Hepatocyte (in vitro differentiated cells): ENCODE measurements at regions not wholly inside any gene's neighbourhood (a gene's known extent, or its start where the extent isn't known, plus 50 kb on each side); places are given as distances from the start of the nearest gene placed in this dataset.

Experiments
- DNase-seq: peaks from one replicate; pipeline ENCODE4 v3.0.0-alpha.2; 2016; ENCODE audit warnings: low spot score
- H2AFZ ChIP-seq: fragments of 200-600 bp; sonication (generic); 2 replicates; pipeline ENCODE4 v1.6.0; 2016; ENCODE audit warnings: antibody characterized with exemption, mild to moderate bottlenecking
- H3K27ac ChIP-seq: fragments of 200-600 bp; sonication (generic); 2 replicates; pipeline ENCODE4 v1.5.1; 2016; ENCODE audit warnings: mild to moderate bottlenecking
- H3K27me3 ChIP-seq: fragments of 200-600 bp; sonication (generic); 2 replicates; pipeline ENCODE4 v1.6.1; 2016
- H3K36me3 ChIP-seq: fragments of 200-600 bp; sonication (generic); replicated peaks from 2 replicates; pipeline ENCODE4 v1.5.1; 2016; ENCODE audit warnings: low read depth; ENCODE audit not compliant: insufficient read depth
- H3K4me1 ChIP-seq: fragments of 200-600 bp; sonication (generic); 2 replicates; pipeline ENCODE4 v1.5.1; 2016; ENCODE audit warnings: mild to moderate bottlenecking, moderate library complexity; ENCODE audit not compliant: insufficient read depth
- H3K4me2 ChIP-seq: fragments of 200-600 bp; sonication (generic); 2 replicates; pipeline ENCODE4 v1.6.0; 2016
- H3K4me3 ChIP-seq: fragments of 200-600 bp; sonication (generic); 2 replicates; pipeline ENCODE4 v1.5.1; 2016; ENCODE audit warnings: mild to moderate bottlenecking
- H3K79me2 ChIP-seq: fragments of 200-600 bp; sonication (generic); 2 replicates; pipeline ENCODE4 v1.6.0; 2017; ENCODE audit warnings: mild to moderate bottlenecking
- H3K9me2 ChIP-seq: fragments of 200-600 bp; sonication (generic); replicated peaks from 2 replicates; pipeline ENCODE4 v1.6.0; 2017; ENCODE audit warnings: mild to moderate bottlenecking; ENCODE audit not compliant: insufficient read depth
- H3K9me3 ChIP-seq: fragments of 200-600 bp; sonication (generic); 2 replicates; pipeline ENCODE4 v1.5.1; 2016; ENCODE audit warnings: low read depth, mild to moderate bottlenecking
- H4K20me1 ChIP-seq: fragments of 200-600 bp; sonication (generic); 2 replicates; pipeline ENCODE4 v1.6.0; 2016; ENCODE audit warnings: mild to moderate bottlenecking; ENCODE audit not compliant: insufficient read depth, poor library complexity, severe bottlenecking
- EZH2 ChIP-seq: fragments of 200-600 bp; sonication (generic); IDR thresholded peaks from 2 replicates; pipeline ENCODE4 v1.6.1; 2016; ENCODE audit warnings: antibody characterized with exemption, mild to moderate bottlenecking, borderline replicate concordance
- EZH2phosphoT487 ChIP-seq: fragments of 200-600 bp; sonication (generic); IDR thresholded peaks from one replicate; pipeline ENCODE4 v1.6.1; 2018; ENCODE audit warnings: antibody characterized with exemption, mild to moderate bottlenecking, low read depth, moderate library complexity; ENCODE audit not compliant: unreplicated experiment, severe bottlenecking
- WGBS: methylation state at CpG from one replicate; pipeline ENCODE4 v1.1.6; 2016; ENCODE audit warnings: low lambda C conversion rate; ENCODE audit errors: missing lambda C conversion rate; 5-methylcytosine and 5-hydroxymethylcytosine counted together
- TF ChIP-seq, protein P1 (sequence below): fragments of 200-600 bp; sonication (generic); IDR thresholded peaks from 2 replicates; pipeline ENCODE4 v1.5.1; 2016; ENCODE audit warnings: antibody characterized with exemption, mild to moderate bottlenecking; ENCODE audit not compliant: poor library complexity

DNA sequence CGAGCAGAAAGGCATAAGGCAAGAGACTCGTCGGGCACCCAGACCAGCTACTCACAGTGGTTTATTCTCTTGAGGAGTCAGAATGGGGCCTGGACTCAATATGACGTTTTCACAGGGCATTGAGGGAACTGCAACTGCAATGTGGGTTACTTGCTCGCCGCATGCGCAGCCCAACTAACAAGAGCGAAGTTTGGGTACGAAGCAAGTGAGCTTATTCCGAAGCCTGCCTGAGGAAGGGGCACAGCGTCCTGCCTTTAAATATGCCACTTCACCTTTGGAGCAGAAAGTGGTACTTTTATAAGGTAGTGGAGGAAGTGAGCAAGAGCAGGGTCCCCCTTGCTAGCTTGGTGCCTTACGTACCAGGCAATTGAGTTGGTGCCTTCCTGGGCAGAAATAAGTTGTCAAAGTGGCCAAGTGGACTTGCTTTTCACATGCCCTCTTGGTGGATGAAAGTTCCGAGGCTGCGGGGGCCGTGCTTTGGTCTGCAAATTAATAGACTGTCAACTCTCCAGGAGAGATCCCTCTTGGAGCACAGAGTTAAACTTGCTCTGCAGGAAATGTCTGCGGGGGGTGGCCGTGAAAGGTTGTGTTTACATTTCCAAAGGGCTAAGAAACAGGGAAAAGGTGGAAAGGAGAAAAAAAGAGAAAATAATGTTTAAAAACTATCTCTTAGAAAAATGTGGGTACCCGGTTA lies 480.4 kb downstream of the TRIML1 start:
- Histone ChIP-seq H3K27me3 (no peaks in the 10 kb centered on the region), H3K4me1 (no peaks in the 10 kb centered on the region), H3K9me3 (no peaks in the 10 kb centered on the region), H3K79me2 (no peaks in the 10 kb centered on the region), H3K9me2 (no peaks in the 10 kb centered on the region), H3K36me3 (no peaks in the 10 kb centered on the region), H3K4me2 (no peak overlapping the region), H2AFZ (peak overlapping the region; percentile 21), H4K20me1 (no peaks in the 10 kb centered on the region), H3K4me3 (no peak overlapping the region), H3K27ac (no peak overlapping the region)
- no peak for DNase-seq
- TF ChIP-seq, protein P1, sequence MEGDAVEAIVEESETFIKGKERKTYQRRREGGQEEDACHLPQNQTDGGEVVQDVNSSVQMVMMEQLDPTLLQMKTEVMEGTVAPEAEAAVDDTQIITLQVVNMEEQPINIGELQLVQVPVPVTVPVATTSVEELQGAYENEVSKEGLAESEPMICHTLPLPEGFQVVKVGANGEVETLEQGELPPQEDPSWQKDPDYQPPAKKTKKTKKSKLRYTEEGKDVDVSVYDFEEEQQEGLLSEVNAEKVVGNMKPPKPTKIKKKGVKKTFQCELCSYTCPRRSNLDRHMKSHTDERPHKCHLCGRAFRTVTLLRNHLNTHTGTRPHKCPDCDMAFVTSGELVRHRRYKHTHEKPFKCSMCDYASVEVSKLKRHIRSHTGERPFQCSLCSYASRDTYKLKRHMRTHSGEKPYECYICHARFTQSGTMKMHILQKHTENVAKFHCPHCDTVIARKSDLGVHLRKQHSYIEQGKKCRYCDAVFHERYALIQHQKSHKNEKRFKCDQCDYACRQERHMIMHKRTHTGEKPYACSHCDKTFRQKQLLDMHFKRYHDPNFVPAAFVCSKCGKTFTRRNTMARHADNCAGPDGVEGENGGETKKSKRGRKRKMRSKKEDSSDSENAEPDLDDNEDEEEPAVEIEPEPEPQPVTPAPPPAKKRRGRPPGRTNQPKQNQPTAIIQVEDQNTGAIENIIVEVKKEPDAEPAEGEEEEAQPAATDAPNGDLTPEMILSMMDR: no peak
- TF ChIP-seq EZH2phosphoT487: no peak
- no peak for TF ChIP-seq EZH2
- WGBS: 67% methylated on average over 18 of the region's 18 CpGs

DNA sequence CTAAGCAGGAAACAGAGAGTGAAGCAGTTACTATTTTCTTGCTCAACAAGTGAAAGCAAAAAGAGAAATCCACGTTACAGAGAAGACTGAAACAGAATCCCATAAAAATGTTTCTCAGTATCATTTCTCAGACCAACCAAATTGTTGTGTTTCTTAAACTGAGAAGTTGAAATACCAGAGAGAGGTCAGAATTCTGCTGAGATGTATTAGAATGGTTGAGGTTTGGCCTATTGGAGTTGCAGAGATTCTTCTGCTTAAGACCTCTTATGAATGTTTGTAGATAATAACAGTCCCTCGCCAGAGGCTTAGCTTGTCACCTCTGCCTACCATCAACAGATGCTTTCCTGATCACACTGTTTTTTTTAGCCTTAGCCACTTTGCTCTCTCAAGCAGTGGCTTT lies 481.4 kb downstream of the TRIML1 start:
- no peak overlapping the region for H3K4me3 ChIP-seq
- 55% methylated on average over 2 of the region's 2 CpGs for WGBS
- H3K9me2 ChIP-seq: no peaks in the 10 kb centered on the region
- no peak overlapping the region for H3K4me2 ChIP-seq
- TF ChIP-seq EZH2phosphoT487 (no peak), EZH2 (no peak)
- TF ChIP-seq, protein P1: no peak
- H3K9me3 ChIP-seq: no peaks in the 10 kb centered on the region
- DNase-seq: no peak
- no peaks in the 10 kb centered on the region for H4K20me1 ChIP-seq
- H3K4me1 ChIP-seq: no peaks in the 10 kb centered on the region
- no peaks in the 10 kb centered on the region for H3K36me3 ChIP-seq
- H3K79me2 ChIP-seq: no peaks in the 10 kb centered on the region
- H3K27ac ChIP-seq: no peak overlapping the region
- H2AFZ ChIP-seq: no peak overlapping the region
- no peaks in the 10 kb centered on the region for H3K27me3 ChIP-seq

DNA sequence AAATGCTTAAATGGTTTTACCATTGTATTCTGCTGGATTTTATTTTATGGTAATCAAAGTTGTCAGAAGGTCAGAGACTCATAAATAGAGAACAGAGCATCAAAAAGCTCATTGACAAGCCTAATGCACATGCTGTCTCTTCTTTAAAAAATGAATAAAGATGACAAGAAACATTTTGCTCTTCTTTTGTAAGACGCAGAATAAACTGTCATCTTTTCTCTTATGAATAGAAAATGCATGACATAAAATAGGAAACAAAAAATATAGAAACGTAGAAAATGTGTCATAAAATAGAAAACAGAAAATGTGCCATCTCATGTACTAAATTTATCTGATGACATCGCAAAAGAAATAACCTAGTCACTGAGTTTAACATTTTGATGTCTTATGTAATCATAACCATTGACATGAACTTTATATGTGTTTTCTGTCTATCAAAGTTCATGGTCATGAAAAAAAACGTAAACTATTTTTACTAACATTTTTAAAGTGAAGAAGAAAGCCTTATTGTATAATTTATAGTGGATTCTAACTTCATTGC lies 484.1 kb downstream of the TRIML1 start:
- DNase-seq: no peak
- H3K9me3 ChIP-seq: no peaks in the 10 kb centered on the region
- H3K9me2 ChIP-seq: no peaks in the 10 kb centered on the region
- H4K20me1 ChIP-seq: no peaks in the 10 kb centered on the region
- no peaks in the 10 kb centered on the region for H3K36me3 ChIP-seq
- 86% methylated on average over 4 of the region's 4 CpGs for WGBS
- no peaks in the 10 kb centered on the region for H3K27me3 ChIP-seq
- no peak overlapping the region for H3K4me2 ChIP-seq
- no peak overlapping the region for H2AFZ ChIP-seq
- no peak overlapping the region for H3K27ac ChIP-seq
- H3K79me2 ChIP-seq: no peaks in the 10 kb centered on the region
- no peak overlapping the region for H3K4me3 ChIP-seq
- TF ChIP-seq EZH2phosphoT487 (no peak), EZH2 (no peak)
- TF ChIP-seq, protein P1: no peak
- H3K4me1 ChIP-seq: no peaks in the 10 kb centered on the region
